Sigmoid colon (tissue), 6 donors: ENCODE measurements at regions not wholly inside any gene's neighbourhood (a gene's known extent, or its start where the extent isn't known, plus 50 kb on each side); places are given as distances from the start of the nearest gene placed in this dataset.

ENCODE experiments used
- DNase-seq: peaks from one replicate; pipeline ENCODE4 v3.0.0-alpha.2; 2019
- H3K27ac ChIP-seq, 4 donors: fragments of 200-600 bp; sonication (generic); one replicate each; pipeline ENCODE4 v1.5.1; 2016 to 2019; ENCODE audit warnings: mild to moderate bottlenecking in 1 of 4
- H3K27me3 ChIP-seq, 3 donors: fragments of 200-600 bp; sonication (generic); one replicate each; pipeline ENCODE4 v1.5.1; 2019; ENCODE audit warnings: mild to moderate bottlenecking in 1 of 3
- H3K36me3 ChIP-seq, 4 donors: fragments of 200-600 bp; sonication (generic); one replicate each; pipeline ENCODE4 v1.5.1; 2016 to 2019
- H3K4me1 ChIP-seq, 4 donors: fragments of 200-600 bp; sonication (generic); one replicate each; pipeline ENCODE4 v1.5.1; 2017 to 2019
- H3K4me3 ChIP-seq, 4 donors: fragments of 200-600 bp; sonication (generic); one replicate each; pipeline ENCODE4 v1.5.1; 2017 to 2019; ENCODE audit warnings: mild to moderate bottlenecking in 2 of 4, moderate library complexity in 1 of 4
- H3K9me3 ChIP-seq, 4 donors: fragments of 200-600 bp in 3 of 4; sonication (generic) in 3 of 4; one replicate each; pipeline versions ENCODE4 v1.5.1 to v1.6.1; 2013 to 2019
- CTCF ChIP-seq, 4 experiments: fragments of 450-650 bp in 3 of 4; fragments of 200-600 bp in 1 of 4; IDR thresholded peaks; one replicate each; pipeline ENCODE4 v1.5.1; 2016 to 2019; ENCODE audit warnings: antibody characterized with exemption in 4 of 4, mild to moderate bottlenecking in 3 of 4, moderate library complexity in 2 of 4
- EP300 ChIP-seq, 4 donors: sonication (generic); formaldehyde crosslinking; IDR thresholded peaks; one replicate each; pipeline ENCODE4 v1.6.1; 2017; ENCODE audit warnings: antibody characterized with exemption in 4 of 4
- POLR2A ChIP-seq, 2 donors: fragments of 450-650 bp; IDR thresholded peaks; one replicate each; pipeline ENCODE4 v1.6.1; 2016; ENCODE audit warnings: antibody characterized with exemption in 2 of 2, mild to moderate bottlenecking in 2 of 2, moderate library complexity in 2 of 2
- POLR2AphosphoS5 ChIP-seq, 4 donors: sonication (generic); formaldehyde crosslinking; IDR thresholded peaks; one replicate each; pipeline ENCODE4 v1.6.1; 2017; ENCODE audit warnings: antibody characterized with exemption in 4 of 4
- WGBS, 2 donors: extraction: QIAGEN DNeasy Blood & Tissue Kit; methylation state at CpG; one replicate each; pipeline ENCODE4 v1.1.7; 2013; 5-methylcytosine and 5-hydroxymethylcytosine counted together
- intact Hi-C: fragments of 100-400 bp; cut with DNase I; formaldehyde crosslinking; loops from one replicate; pipeline ENCODE4 v1.15.1; 2023
- donor health status: healthy with polysubstance abuse.
- donor health status: healthy.

GRCh38 chr2:118474541-118474920, 372.9 kb downstream of the EN1 start:
- Histone ChIP-seq H3K9me3 (no peaks in the 10 kb centered on the region), H3K4me3 (no peak overlapping the region), H3K36me3 (no peaks in the 10 kb centered on the region), H3K27ac (no peak overlapping the region), H3K4me1 (no peaks in the 10 kb centered on the region), H3K27me3 (peaks cover 0 to 14% (median 0%) of the 10 kb centered on the region in 3 donors)
- WGBS, 2 donors = 82 to 90% methylated on average over 3 of the region's 3 CpGs
- no peak for DNase-seq
- intact Hi-C loops = no loop called here
- TF ChIP-seq POLR2A (IDR thresholded peaks at IDR 0.05) (no peak), EP300 (IDR thresholded peaks at IDR 0.05) (no peak), CTCF (IDR thresholded peaks at IDR 0.05) (no peak), POLR2AphosphoS5 (IDR thresholded peaks at IDR 0.05) (no peak)

- peaks cover 0 to 9% (median 0%) of the 10 kb centered on the region in 3 donors for H3K27me3 ChIP-seq
- no peaks in the 10 kb centered on the region for H3K36me3 ChIP-seq
- no peak overlapping the region for H3K4me3 ChIP-seq
- TF ChIP-seq CTCF (IDR thresholded peaks at IDR 0.05) = no peak
- TF ChIP-seq EP300 (IDR thresholded peaks at IDR 0.05) = no peak
- TF ChIP-seq POLR2A (IDR thresholded peaks at IDR 0.05) = no peak
- 51 to 64% methylated on average over 8 of the region's 8 CpGs for WGBS, 2 donors
- H3K27ac ChIP-seq = no peak overlapping the region
- H3K4me1 ChIP-seq = no peaks in the 10 kb centered on the region
- intact Hi-C loops = no loop called here
- no peaks in the 10 kb centered on the region for H3K9me3 ChIP-seq
- no peak for DNase-seq
Observed at GRCh38 chr2:118473846-118474540, 373.5 kb downstream of the EN1 start.

GRCh38 chr2:118473241-118473640, 374.2 kb downstream of the EN1 start:
- H3K9me3 ChIP-seq = no peaks in the 10 kb centered on the region
- no peaks in the 10 kb centered on the region for H3K36me3 ChIP-seq
- H3K4me1 ChIP-seq = no peaks in the 10 kb centered on the region
- DNase-seq = no peak
- peaks cover 0 to 8% (median 0%) of the 10 kb centered on the region in 3 donors for H3K27me3 ChIP-seq
- no peak overlapping the region for H3K27ac ChIP-seq
- intact Hi-C loops = no loop called here
- WGBS, 2 donors = 75 to 80% methylated on average over 5 of the region's 5 CpGs
- no peak overlapping the region for H3K4me3 ChIP-seq
- no peak for TF ChIP-seq POLR2A (IDR thresholded peaks at IDR 0.05)
- TF ChIP-seq CTCF (IDR thresholded peaks at IDR 0.05) = no peak
- TF ChIP-seq EP300 (IDR thresholded peaks at IDR 0.05) = no peak
- no peak for TF ChIP-seq POLR2AphosphoS5 (IDR thresholded peaks at IDR 0.05)

- H3K4me3 ChIP-seq = no peak overlapping the region
- 67 to 78% methylated on average over 4 of the region's 4 CpGs for WGBS, 2 donors
- no peak for DNase-seq
Observed at GRCh38 chr2:118470297-118470696, 377.2 kb downstream of the EN1 start.

More at GRCh38 chr2:118470297-118470696, 377.2 kb downstream of the EN1 start:
- H3K27ac ChIP-seq = no peak overlapping the region
- H3K4me1 ChIP-seq = no peaks in the 10 kb centered on the region
- H3K9me3 ChIP-seq = no peaks in the 10 kb centered on the region
- H3K27me3 ChIP-seq = peaks cover 0 to 8% (median 0%) of the 10 kb centered on the region in 3 donors
- intact Hi-C loops = no loop called here
- no peak for TF ChIP-seq POLR2A (IDR thresholded peaks at IDR 0.05)
- no peak for TF ChIP-seq POLR2AphosphoS5 (IDR thresholded peaks at IDR 0.05)
- no peak for TF ChIP-seq EP300 (IDR thresholded peaks at IDR 0.05)
- TF ChIP-seq CTCF (IDR thresholded peaks at IDR 0.05) = no peak
- H3K36me3 ChIP-seq = no peaks in the 10 kb centered on the region
